Thymus (tissue), 11 donors: ENCODE measurements at regions not wholly inside any gene's neighbourhood (a gene's known extent, or its start where the extent isn't known, plus 50 kb on each side); places are given as distances from the start of the nearest gene placed in this dataset.

ENCODE experiments used
- DNase-seq, 9 donors: peaks; one replicate each; pipeline ENCODE4 v3.0.0-alpha.2; 2013; ENCODE audit warnings: low spot score in 9 of 9, low read depth in 6 of 9, missing footprints in 1 of 9
- H3K27ac ChIP-seq, 2 donors: one replicate each; pipeline ENCODE4 v1.5.1; 2013; ENCODE audit warnings: control low read depth in 1 of 2, low read depth in 1 of 2, low read length in 1 of 2, mild to moderate bottlenecking in 1 of 2, moderate library complexity in 1 of 2
- H3K27me3 ChIP-seq, 2 donors: one replicate each; pipeline ENCODE4 v1.5.1; 2013; ENCODE audit warnings: low read length in 1 of 2; ENCODE audit not compliant: control insufficient read depth in 2 of 2, insufficient read depth in 1 of 2
- H3K36me3 ChIP-seq, 2 donors: one replicate each; pipeline ENCODE4 v1.5.1; 2013; ENCODE audit warnings: low read length in 1 of 2, mild to moderate bottlenecking in 1 of 2, moderate library complexity in 1 of 2; ENCODE audit not compliant: control insufficient read depth in 2 of 2, insufficient read depth in 2 of 2
- H3K4me1 ChIP-seq, 2 donors: one replicate each; pipeline ENCODE4 v1.5.1; 2013; ENCODE audit warnings: low read length in 2 of 2; ENCODE audit not compliant: control insufficient read depth in 2 of 2, insufficient read depth in 2 of 2
- H3K4me3 ChIP-seq, 2 donors: one replicate each; pipeline ENCODE4 v1.5.1; 2013; ENCODE audit warnings: low read length in 2 of 2, control low read depth in 1 of 2, mild to moderate bottlenecking in 1 of 2
- H3K9me3 ChIP-seq, 2 donors: one replicate each; pipeline ENCODE4 v1.5.1; 2013; ENCODE audit warnings: low read length in 1 of 2, mild to moderate bottlenecking in 1 of 2; ENCODE audit not compliant: control insufficient read depth in 2 of 2, insufficient read depth in 1 of 2
- WGBS: extraction: QIAGEN DNeasy Blood & Tissue Kit; methylation state at CpG from one replicate; pipeline ENCODE4 v1.1.7; 2013; 5-methylcytosine and 5-hydroxymethylcytosine counted together
- donor health status: healthy.

DNA sequence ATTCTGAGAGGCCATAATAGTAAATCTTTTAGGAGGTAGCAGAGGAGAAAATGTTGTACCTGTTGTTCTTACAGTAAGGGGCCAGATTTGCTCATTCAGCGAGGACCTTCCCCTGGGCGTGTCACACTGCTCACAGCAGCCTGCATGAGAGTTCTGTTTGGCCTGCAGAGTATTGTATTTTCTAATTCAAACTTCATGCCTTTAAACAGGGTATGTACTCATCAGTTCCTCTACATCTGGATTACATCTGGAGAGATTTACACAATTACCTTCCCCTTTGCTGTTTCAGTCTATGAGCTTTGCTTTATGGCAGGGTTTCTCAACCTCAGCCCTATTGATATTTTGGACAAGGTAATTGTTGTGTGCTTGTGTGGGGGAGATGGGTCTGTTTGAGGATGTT is 170.9 kb upstream of the STK32A start:
- no peaks in the 10 kb centered on the region for H3K27me3 ChIP-seq
- no peaks in the 10 kb centered on the region for H3K4me1 ChIP-seq
- DNase-seq = no peak
- no peak overlapping the region for H3K4me3 ChIP-seq
- no peak overlapping the region for H3K27ac ChIP-seq
- H3K36me3 ChIP-seq = no peaks in the 10 kb centered on the region
- H3K9me3 ChIP-seq = no peaks in the 10 kb centered on the region
- WGBS = 97% methylated on average over 2 of the region's 2 CpGs

- no peak overlapping the region for H3K27ac ChIP-seq
- H3K4me1 ChIP-seq = no peaks in the 10 kb centered on the region
- H3K27me3 ChIP-seq = no peaks in the 10 kb centered on the region
- H3K36me3 ChIP-seq = no peaks in the 10 kb centered on the region
- no peaks in the 10 kb centered on the region for H3K9me3 ChIP-seq
- 89% methylated on average over 1 of the region's 1 CpG for WGBS
- DNase-seq = no peak
- no peak overlapping the region for H3K4me3 ChIP-seq
Measured at GRCh38 chr5:147065071-147065470, 169.8 kb upstream of the STK32A start.

GRCh38 chr5:147068998-147069397 is 165.8 kb upstream of the STK32A start:
- no peaks in the 10 kb centered on the region for H3K4me1 ChIP-seq
- H3K9me3 ChIP-seq = no peaks in the 10 kb centered on the region
- DNase-seq = no peak
- H3K4me3 ChIP-seq = no peak overlapping the region
- no peaks in the 10 kb centered on the region for H3K36me3 ChIP-seq
- no peaks in the 10 kb centered on the region for H3K27me3 ChIP-seq
- 88% methylated on average over 4 of the region's 4 CpGs for WGBS
- no peak overlapping the region for H3K27ac ChIP-seq

- Histone ChIP-seq H3K9me3 (no peaks in the 10 kb centered on the region), H3K27me3 (no peaks in the 10 kb centered on the region), H3K36me3 (no peaks in the 10 kb centered on the region), H3K4me3 (no peak overlapping the region), H3K4me1 (no peaks in the 10 kb centered on the region), H3K27ac (no peak overlapping the region)
- WGBS = 76% methylated on average over 2 of the region's 2 CpGs
- no peak for DNase-seq
Measured at GRCh38 chr5:147072622-147073021, 162.2 kb upstream of the STK32A start.

DNA sequence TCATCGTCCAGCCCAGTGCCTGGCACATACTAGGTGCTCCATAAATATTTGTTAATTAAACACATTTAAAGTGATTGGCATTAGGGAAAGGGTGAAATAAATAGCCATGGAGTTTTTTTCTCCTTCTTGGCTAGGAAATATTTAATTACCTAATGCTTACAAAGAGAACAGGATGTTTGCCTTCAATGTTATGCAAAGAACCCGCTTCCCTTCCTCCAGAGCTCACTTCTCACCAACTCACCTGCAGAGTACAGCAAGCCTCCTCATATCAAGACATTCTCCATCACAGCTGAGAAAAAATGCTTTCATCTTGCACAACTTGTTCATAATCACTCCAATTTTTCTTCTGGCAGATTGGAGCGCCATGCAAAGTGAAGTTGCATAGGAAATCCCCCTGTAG is 161.7 kb upstream of the STK32A start:
- Histone ChIP-seq H3K36me3 (no peaks in the 10 kb centered on the region), H3K9me3 (no peaks in the 10 kb centered on the region), H3K27me3 (no peaks in the 10 kb centered on the region), H3K27ac (no peak overlapping the region), H3K4me1 (no peaks in the 10 kb centered on the region), H3K4me3 (no peak overlapping the region)
- no peak for DNase-seq
- WGBS = 89% methylated on average over 3 of the region's 3 CpGs

GRCh38 chr5:147075187-147075586 is 159.6 kb upstream of the STK32A start:
- no peaks in the 10 kb centered on the region for H3K4me1 ChIP-seq
- H3K27me3 ChIP-seq = no peaks in the 10 kb centered on the region
- no peaks in the 10 kb centered on the region for H3K36me3 ChIP-seq
- no peaks in the 10 kb centered on the region for H3K9me3 ChIP-seq
- DNase-seq = no peak
- H3K4me3 ChIP-seq = no peak overlapping the region
- 0% methylated on average over 1 of the region's 1 CpG for WGBS
- no peak overlapping the region for H3K27ac ChIP-seq

GRCh38 chr5:147080391-147080790 is 154.4 kb upstream of the STK32A start:
- Histone ChIP-seq H3K27me3 (no peaks in the 10 kb centered on the region), H3K4me1 (no peaks in the 10 kb centered on the region), H3K4me3 (no peak overlapping the region), H3K27ac (no peak overlapping the region), H3K9me3 (no peaks in the 10 kb centered on the region), H3K36me3 (no peaks in the 10 kb centered on the region)
- DNase-seq = no peak
- 94% methylated on average over 3 of the region's 3 CpGs for WGBS

GRCh38 chr5:147081311-147081764 is 153.5 kb upstream of the STK32A start:
- Histone ChIP-seq H3K27ac (no peak overlapping the region), H3K4me3 (no peak overlapping the region), H3K9me3 (no peaks in the 10 kb centered on the region), H3K27me3 (no peaks in the 10 kb centered on the region), H3K36me3 (no peaks in the 10 kb centered on the region), H3K4me1 (no peaks in the 10 kb centered on the region)
- DNase-seq = no peak
- 61% methylated on average over 8 of the region's 8 CpGs for WGBS

- no peaks in the 10 kb centered on the region for H3K27me3 ChIP-seq
- no peaks in the 10 kb centered on the region for H3K36me3 ChIP-seq
- DNase-seq = no peak
- no peaks in the 10 kb centered on the region for H3K4me1 ChIP-seq
- no peaks in the 10 kb centered on the region for H3K9me3 ChIP-seq
- no peak overlapping the region for H3K27ac ChIP-seq
- 88% methylated on average over 1 of the region's 1 CpG for WGBS
- H3K4me3 ChIP-seq = no peak overlapping the region
Measured at GRCh38 chr5:147084702-147085101, 150.1 kb upstream of the STK32A start.

GRCh38 chr5:147085409-147085808 is 149.4 kb upstream of the STK32A start:
- H3K27me3 ChIP-seq = no peaks in the 10 kb centered on the region
- no peaks in the 10 kb centered on the region for H3K36me3 ChIP-seq
- no peaks in the 10 kb centered on the region for H3K9me3 ChIP-seq
- H3K27ac ChIP-seq = no peak overlapping the region
- no peaks in the 10 kb centered on the region for H3K4me1 ChIP-seq
- no peak overlapping the region for H3K4me3 ChIP-seq
- 80% methylated on average over 7 of the region's 7 CpGs for WGBS
- DNase-seq = no peak
